Nephron progenitor cell (in vitro differentiated cells): ENCODE measurements at regions not wholly inside any gene's neighbourhood (a gene's known extent, or its start where the extent isn't known, plus 50 kb on each side); places are given as distances from the start of the nearest gene placed in this dataset.

Experiments
- DNase-seq: peaks from one replicate; pipeline ENCODE4 v3.0.0; 2021
- H3K27ac Mint-ChIP-seq: 2 replicates; pipeline ENCODE4 v1.8.0; 2021; ENCODE audit warnings: mild to moderate bottlenecking, moderate library complexity, mixed read lengths
- H3K27me3 Mint-ChIP-seq: 2 replicates; pipeline ENCODE4 v1.8.0; 2021; ENCODE audit warnings: mild to moderate bottlenecking, low read depth, mixed read lengths; ENCODE audit not compliant: poor library complexity
- H3K36me3 Mint-ChIP-seq: 2 replicates; pipeline ENCODE4 v1.8.0; 2021; ENCODE audit warnings: low read depth, mixed read lengths
- H3K4me1 Mint-ChIP-seq: 2 replicates; pipeline ENCODE4 v1.8.0; 2021; ENCODE audit warnings: mixed read lengths
- H3K4me3 Mint-ChIP-seq: 2 replicates; pipeline ENCODE4 v1.8.0; 2021; ENCODE audit warnings: mild to moderate bottlenecking, moderate library complexity, mixed read lengths
- H3K9me3 Mint-ChIP-seq: 2 replicates; pipeline ENCODE4 v1.8.0; 2021; ENCODE audit warnings: mild to moderate bottlenecking, moderate library complexity, mixed read lengths
- CTCF ChIP-seq: fragments of 200-600 bp; sonication (generic); IDR thresholded peaks from 2 replicates; pipeline ENCODE4 v1.5.0; 2021; ENCODE audit warnings: antibody characterized with exemption

GRCh38 chr16:64880006-64880405 lies 241.9 kb downstream of the CDH11 start:
- no peak for TF ChIP-seq CTCF
- Mint-ChIP-seq H3K9me3 (peaks cover 14% of the 10 kb centered on the region), H3K27me3 (peaks cover 8% of the 10 kb centered on the region)

GRCh38 chr16:64878940-64879339 lies 242.9 kb downstream of the CDH11 start:
- H3K9me3 Mint-ChIP-seq: peaks cover 10% of the 10 kb centered on the region
- H3K4me3 Mint-ChIP-seq: no peak overlapping the region
- H3K27ac Mint-ChIP-seq: no peak overlapping the region
- TF ChIP-seq CTCF: no peak
- H3K27me3 Mint-ChIP-seq: peaks cover 4% of the 10 kb centered on the region
- no peak for DNase-seq
- H3K4me1 Mint-ChIP-seq: peaks cover 7% of the 10 kb centered on the region
- no peaks in the 10 kb centered on the region for H3K36me3 Mint-ChIP-seq

More at GRCh38 chr16:64880006-64880405, 241.9 kb downstream of the CDH11 start:
- Mint-ChIP-seq H3K4me1 (peaks cover 7% of the 10 kb centered on the region), H3K36me3 (no peaks in the 10 kb centered on the region), H3K27ac (no peak overlapping the region), H3K4me3 (no peak overlapping the region)
- no peak for DNase-seq

- no peak for TF ChIP-seq CTCF
- Mint-ChIP-seq H3K4me3 (no peak overlapping the region), H3K4me1 (no peaks in the 10 kb centered on the region), H3K27ac (no peak overlapping the region), H3K36me3 (no peaks in the 10 kb centered on the region), H3K9me3 (peaks cover 2% of the 10 kb centered on the region), H3K27me3 (no peaks in the 10 kb centered on the region)
- DNase-seq: no peak
These were observed 249.8 kb downstream of the CDH11 start for GRCh38 chr16:64872101-64872500.

- Mint-ChIP-seq H3K9me3 (no peaks in the 10 kb centered on the region), H3K27ac (no peak overlapping the region)
These were observed 251.0 kb downstream of the CDH11 start for GRCh38 chr16:64870859-64871258.

GRCh38 chr16:64869781-64870180 lies 252.1 kb downstream of the CDH11 start:
- no peak for DNase-seq
- no peaks in the 10 kb centered on the region for H3K27me3 Mint-ChIP-seq
- no peaks in the 10 kb centered on the region for H3K9me3 Mint-ChIP-seq
- H3K4me3 Mint-ChIP-seq: no peak overlapping the region
- no peaks in the 10 kb centered on the region for H3K36me3 Mint-ChIP-seq
- no peaks in the 10 kb centered on the region for H3K4me1 Mint-ChIP-seq
- no peak for TF ChIP-seq CTCF
- no peak overlapping the region for H3K27ac Mint-ChIP-seq

More at GRCh38 chr16:64870859-64871258, 251.0 kb downstream of the CDH11 start:
- Mint-ChIP-seq H3K4me3 (no peak overlapping the region), H3K27me3 (no peaks in the 10 kb centered on the region), H3K4me1 (no peaks in the 10 kb centered on the region), H3K36me3 (no peaks in the 10 kb centered on the region)
- no peak for DNase-seq
- no peak for TF ChIP-seq CTCF

- Mint-ChIP-seq H3K27me3 (no peaks in the 10 kb centered on the region), H3K36me3 (no peaks in the 10 kb centered on the region), H3K27ac (no peak overlapping the region), H3K9me3 (no peaks in the 10 kb centered on the region), H3K4me3 (no peak overlapping the region), H3K4me1 (peaks cover 6% of the 10 kb centered on the region)
- no peak for TF ChIP-seq CTCF
- DNase-seq: no peak
These were observed 255.8 kb downstream of the CDH11 start for GRCh38 chr16:64866021-64866420.
